Endothelial cell of umbilical vein (primary cell): ENCODE measurements at regions not wholly inside any gene's neighbourhood (a gene's known extent, or its start where the extent isn't known, plus 50 kb on each side); places are given as distances from the start of the nearest gene placed in this dataset.

Experiments used
- BruUV-seq: library from RNA; stranded (reverse); fragments of 400-500 nt; replicated peaks from 2 replicates; lab custom pipeline; 2021; lab: Mats Ljungman, UMichigan
- CTCF ChIA-PET: fragments of 300-600, 350-600 bp; sonication (Branson Sonifier 250); formaldehyde crosslinking; loops from one replicate; lab custom pipeline; 2021; ENCODE audit warnings: antibody characterized with exemption, inconsistent platforms; lab: Charles Lee
- POLR2A ChIA-PET: fragments of 300-600, 350-600 bp; sonication (Branson Sonifier 250); formaldehyde crosslinking; loops from one replicate; lab custom pipeline; 2021; ENCODE audit warnings: antibody characterized with exemption, inconsistent platforms; lab: Charles Lee
- DNase-seq: peaks from one replicate; pipeline ENCODE4 v3.0.0-alpha.2; 2011; ENCODE audit warnings: low read depth, low spot score
- FAIRE-seq: peaks from 2 replicates; lab custom pipeline; 2011; peaks lifted over from hg19 to GRCh38; lab: Jason Lieb, UNC
- H2AFZ ChIP-seq: 2 replicates; pipeline ENCODE4 v1.6.0; 2012; ENCODE audit warnings: low read depth, low read length, control low read depth, inconsistent platforms
- H3K27ac ChIP-seq: 2 replicates; pipeline ENCODE4 v1.5.1; 2011; ENCODE audit warnings: low read depth, mild to moderate bottlenecking, control low read depth, low read length, moderate library complexity; ENCODE audit not compliant: insufficient read depth
- H3K27me3 ChIP-seq, 2 experiments: 2 replicates each; pipeline versions ENCODE4 v1.6.0 to v1.6.1; 2011; ENCODE audit warnings: low read length in 2 of 2, mixed read lengths in 1 of 2; ENCODE audit not compliant: control insufficient read depth in 2 of 2, insufficient read depth in 2 of 2
- H3K36me3 ChIP-seq, 2 experiments: 2 replicates in 1 of 2; 3 replicates in 1 of 2; pipeline ENCODE4 v1.5.1; 2011; ENCODE audit warnings: low read length in 2 of 2, mild to moderate bottlenecking in 1 of 2, moderate library complexity in 1 of 2; ENCODE audit not compliant: control insufficient read depth in 2 of 2, insufficient read depth in 2 of 2; ENCODE audit errors: extremely low read depth in 1 of 2
- H3K4me1 ChIP-seq: 3 replicates; pipeline ENCODE4 v1.5.1; 2011; ENCODE audit warnings: mild to moderate bottlenecking, low read length; ENCODE audit not compliant: control insufficient read depth, insufficient read depth; ENCODE audit errors: extremely low read depth
- H3K4me2 ChIP-seq: 2 replicates; pipeline ENCODE4 v1.6.1; 2011; ENCODE audit warnings: low read length, control low read depth, mixed read lengths; ENCODE audit not compliant: insufficient read depth
- H3K4me3 ChIP-seq, 3 experiments: fragments of 200-600 bp in 1 of 3; sonication (generic), shearing (Covaris generic) in 1 of 3; replicated peaks in 1 of 3; 2 replicates each; pipeline ENCODE4 v1.5.1; 2011 to 2016; ENCODE audit warnings: control low read depth in 3 of 3, low read length in 3 of 3, mild to moderate bottlenecking in 2 of 3, inconsistent platforms in 1 of 3, low read depth in 1 of 3, moderate library complexity in 1 of 3; ENCODE audit not compliant: insufficient read depth in 1 of 3
- H3K79me2 ChIP-seq: 2 replicates; pipeline ENCODE4 v1.6.0; 2012; ENCODE audit warnings: low read length, inconsistent platforms; ENCODE audit not compliant: control insufficient read depth, insufficient read depth
- H3K9ac ChIP-seq: replicated peaks from 2 replicates; pipeline ENCODE3; 2011; ENCODE audit warnings: low read length, control low read depth; ENCODE audit not compliant: insufficient read depth; ENCODE audit errors: extremely low read depth
- H3K9me1 ChIP-seq: replicated peaks from 3 replicates; pipeline ENCODE4 v1.6.0; 2011; ENCODE audit warnings: mild to moderate bottlenecking, low read length; ENCODE audit not compliant: control insufficient read depth, insufficient read depth; ENCODE audit errors: extremely low read depth
- H3K9me3 ChIP-seq: replicated peaks from 2 replicates; pipeline ENCODE4 v1.5.1; 2012; ENCODE audit warnings: low read length, inconsistent platforms; ENCODE audit not compliant: control insufficient read depth, insufficient read depth
- H4K20me1 ChIP-seq: replicated peaks from 2 replicates; pipeline ENCODE3; 2011; ENCODE audit warnings: mild to moderate bottlenecking, low read length; ENCODE audit not compliant: control insufficient read depth, insufficient read depth; ENCODE audit errors: extremely low read depth
- EZH2 ChIP-seq: IDR thresholded peaks from 2 replicates; pipeline ENCODE4 v1.6.1; 2012; ENCODE audit warnings: borderline replicate concordance, low read depth, mild to moderate bottlenecking, moderate library complexity, low read length, inconsistent platforms; ENCODE audit not compliant: severe bottlenecking
- FOS ChIP-seq: IDR thresholded peaks from 2 replicates; pipeline ENCODE4 v1.6.1; 2011; ENCODE audit warnings: mild to moderate bottlenecking, low read length, moderate library complexity, borderline replicate concordance; ENCODE audit not compliant: insufficient read depth
- GATA2 ChIP-seq: IDR thresholded peaks from 2 replicates; pipeline ENCODE4 v1.7.0; 2011; ENCODE audit warnings: low read depth, mild to moderate bottlenecking, moderate library complexity, mixed read lengths, low read length; ENCODE audit not compliant: insufficient read length, insufficient read depth
- JUN ChIP-seq: IDR thresholded peaks from 2 replicates; pipeline ENCODE4 v1.6.1; 2011; ENCODE audit warnings: borderline replicate concordance, low read depth; ENCODE audit not compliant: insufficient read length, insufficient read depth
- MYC ChIP-seq: IDR thresholded peaks from one replicate; pipeline ENCODE4 v1.6.1; 2011; ENCODE audit warnings: mild to moderate bottlenecking, low read depth, low read length
- POLR2A ChIP-seq: IDR thresholded peaks from 2 replicates; pipeline ENCODE4 v1.6.1; 2012; ENCODE audit warnings: low read depth, mild to moderate bottlenecking, control low read depth, low read length
- POLR2AphosphoS5 ChIP-seq: IDR thresholded peaks from 2 replicates; pipeline ENCODE4 v1.6.1; 2012; ENCODE audit warnings: low read depth, mild to moderate bottlenecking, control low read depth, low read length, moderate library complexity; ENCODE audit not compliant: insufficient read depth
- dilution Hi-C: fragments of 300-500 bp; cut with MboI; formaldehyde crosslinking; loops from one replicate; pipeline ENCODE4 v1.15.0; 2019; ENCODE audit warnings: low sequenced_read_pairs; ENCODE audit not compliant: extremely low pct_ligation_motif_present
- intact Hi-C: fragments of 100-400 bp; cut with micrococcal nuclease; formaldehyde crosslinking; loops from one replicate; pipeline ENCODE4 v1.10.0; 2022
- TF ChIP-seq, protein P1 (sequence below): IDR thresholded peaks from 2 replicates; pipeline ENCODE4 v1.6.1; 2011; ENCODE audit not compliant: insufficient read depth, insufficient read length
- TF ChIP-seq, protein P2 (sequence below), 2 donors: IDR thresholded peaks; 1 replicate in 1 of 2; 2 replicates in 1 of 2; pipeline ENCODE4 v1.5.1; 2011; ENCODE audit warnings: low read length in 2 of 2, mild to moderate bottlenecking in 2 of 2, moderate library complexity in 2 of 2, control low read depth in 1 of 2, inconsistent platforms in 1 of 2, low read depth in 1 of 2; ENCODE audit not compliant: insufficient read depth in 1 of 2; ENCODE audit errors: extremely low read depth in 1 of 2

DNA sequence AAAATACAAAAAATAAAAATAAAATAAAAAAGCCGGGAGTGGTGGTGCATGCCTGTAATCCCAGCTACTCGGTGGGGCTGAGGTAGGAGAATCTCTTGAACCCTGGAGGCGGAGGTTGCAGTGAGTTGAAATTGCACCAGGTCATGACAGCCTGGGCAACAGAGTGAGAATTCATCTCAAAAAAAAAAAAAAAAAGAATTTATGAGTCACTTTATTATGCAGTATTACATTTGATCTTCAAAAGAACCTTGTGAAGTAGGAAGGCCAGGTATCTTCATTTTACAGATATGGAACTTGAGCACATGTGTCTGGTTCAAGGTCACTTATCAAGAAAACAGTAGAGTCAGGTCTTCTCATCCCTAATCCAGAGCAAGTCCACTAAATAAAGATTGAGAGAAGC lies 459.4 kb upstream of the HNRNPA3 start:
- no peak overlapping the region for H3K9ac ChIP-seq
- ChIA-PET CTCF (interaction anchor here (1.4 kb wide), 1 partner anchor 11 kb away, joined by 4 read pairs; no protein-coding TSS in a partner anchor), POLR2A (no interaction called here)
- H3K4me3 ChIP-seq = no peak overlapping the region
- no peaks in the 10 kb centered on the region for H4K20me1 ChIP-seq
- no peak overlapping the region for H2AFZ ChIP-seq
- intact Hi-C loops (no loop called here), dilution Hi-C loops (no loop called here)
- no peaks in the 10 kb centered on the region for H3K36me3 ChIP-seq
- no TSS peak for BruUV-seq
- H3K4me1 ChIP-seq = no peaks in the 10 kb centered on the region
- no peak for FAIRE-seq
- no peak for DNase-seq
- no peak overlapping the region for H3K27ac ChIP-seq
- H3K9me1 ChIP-seq = no peaks in the 10 kb centered on the region
- TF ChIP-seq POLR2AphosphoS5 = no peak
- no peak for TF ChIP-seq JUN
- TF ChIP-seq, protein P1, sequence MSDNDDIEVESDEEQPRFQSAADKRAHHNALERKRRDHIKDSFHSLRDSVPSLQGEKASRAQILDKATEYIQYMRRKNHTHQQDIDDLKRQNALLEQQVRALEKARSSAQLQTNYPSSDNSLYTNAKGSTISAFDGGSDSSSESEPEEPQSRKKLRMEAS = no peak
- TF ChIP-seq POLR2A = no peak
- no peak for TF ChIP-seq EZH2
- no peak for TF ChIP-seq FOS
- TF ChIP-seq MYC = no peak
- TF ChIP-seq, protein P2, sequence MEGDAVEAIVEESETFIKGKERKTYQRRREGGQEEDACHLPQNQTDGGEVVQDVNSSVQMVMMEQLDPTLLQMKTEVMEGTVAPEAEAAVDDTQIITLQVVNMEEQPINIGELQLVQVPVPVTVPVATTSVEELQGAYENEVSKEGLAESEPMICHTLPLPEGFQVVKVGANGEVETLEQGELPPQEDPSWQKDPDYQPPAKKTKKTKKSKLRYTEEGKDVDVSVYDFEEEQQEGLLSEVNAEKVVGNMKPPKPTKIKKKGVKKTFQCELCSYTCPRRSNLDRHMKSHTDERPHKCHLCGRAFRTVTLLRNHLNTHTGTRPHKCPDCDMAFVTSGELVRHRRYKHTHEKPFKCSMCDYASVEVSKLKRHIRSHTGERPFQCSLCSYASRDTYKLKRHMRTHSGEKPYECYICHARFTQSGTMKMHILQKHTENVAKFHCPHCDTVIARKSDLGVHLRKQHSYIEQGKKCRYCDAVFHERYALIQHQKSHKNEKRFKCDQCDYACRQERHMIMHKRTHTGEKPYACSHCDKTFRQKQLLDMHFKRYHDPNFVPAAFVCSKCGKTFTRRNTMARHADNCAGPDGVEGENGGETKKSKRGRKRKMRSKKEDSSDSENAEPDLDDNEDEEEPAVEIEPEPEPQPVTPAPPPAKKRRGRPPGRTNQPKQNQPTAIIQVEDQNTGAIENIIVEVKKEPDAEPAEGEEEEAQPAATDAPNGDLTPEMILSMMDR (IDR thresholded peaks at IDR 0.05; ENCODE audit: extremely low read depth in 1 of 2, insufficient read depth in 1 of 2, low read depth in 1 of 2, low read length in 2 of 2) = no peak
- no peak for TF ChIP-seq GATA2
- H3K27me3 ChIP-seq = peaks cover 0 to 2% of the 10 kb centered on the region in 2 experiments
- no peaks in the 10 kb centered on the region for H3K79me2 ChIP-seq
- H3K4me2 ChIP-seq = no peak overlapping the region
- H3K9me3 ChIP-seq = no peaks in the 10 kb centered on the region
